ENCODE measurements at regions not wholly inside any gene's neighbourhood (a gene's known extent, or its start where the extent isn't known, plus 50 kb on each side); places are given as distances from the start of the nearest gene placed in this dataset.

- Mint-ChIP-seq H3K9me3 (no peaks in the 10 kb centered on the region), H3K27ac (no peak overlapping the region), H3K4me1 (ENCODE audit: low read depth) (no peaks in the 10 kb centered on the region), H3K4me3 (no peak overlapping the region), H3K27me3 (ENCODE audit: low read depth) (no peaks in the 10 kb centered on the region), H3K36me3 (ENCODE audit: low read depth) (no peaks in the 10 kb centered on the region)
Observed at GRCh38 chr16:59601452-59601851, 867.3 kb upstream of the GOT2 start.

- Mint-ChIP-seq H3K36me3 (ENCODE audit: low read depth) (no peaks in the 10 kb centered on the region), H3K9me3 (no peaks in the 10 kb centered on the region), H3K27me3 (ENCODE audit: low read depth) (no peaks in the 10 kb centered on the region), H3K4me3 (no peak overlapping the region), H3K27ac (no peak overlapping the region), H3K4me1 (ENCODE audit: low read depth) (no peaks in the 10 kb centered on the region)
Observed at GRCh38 chr16:59597269-59597668, 863.2 kb upstream of the GOT2 start.

- Mint-ChIP-seq H3K27ac (no peak overlapping the region), H3K9me3 (no peaks in the 10 kb centered on the region), H3K4me1 (ENCODE audit: low read depth) (no peaks in the 10 kb centered on the region), H3K36me3 (ENCODE audit: low read depth) (no peaks in the 10 kb centered on the region), H3K4me3 (no peak overlapping the region), H3K27me3 (ENCODE audit: low read depth) (no peaks in the 10 kb centered on the region)
Observed at GRCh38 chr16:59596693-59597092, 862.6 kb upstream of the GOT2 start.

GRCh38 chr16:59593194-59593661 is 859.1 kb upstream of the GOT2 start:
- H3K4me1 Mint-ChIP-seq (ENCODE audit: low read depth), result no peaks in the 10 kb centered on the region
- H3K9me3 Mint-ChIP-seq, result no peaks in the 10 kb centered on the region
- no peaks in the 10 kb centered on the region for H3K36me3 Mint-ChIP-seq (ENCODE audit: low read depth)
- H3K27ac Mint-ChIP-seq, result no peak overlapping the region
- no peaks in the 10 kb centered on the region for H3K27me3 Mint-ChIP-seq (ENCODE audit: low read depth)
- H3K4me3 Mint-ChIP-seq, result no peak overlapping the region

GRCh38 chr16:59591480-59591879 is 857.4 kb upstream of the GOT2 start:
- H3K27me3 Mint-ChIP-seq (ENCODE audit: low read depth), result no peaks in the 10 kb centered on the region
- H3K4me3 Mint-ChIP-seq, result no peak overlapping the region
- no peaks in the 10 kb centered on the region for H3K4me1 Mint-ChIP-seq (ENCODE audit: low read depth)
- H3K27ac Mint-ChIP-seq, result no peak overlapping the region
- no peaks in the 10 kb centered on the region for H3K9me3 Mint-ChIP-seq
- H3K36me3 Mint-ChIP-seq (ENCODE audit: low read depth), result no peaks in the 10 kb centered on the region

- H3K27ac Mint-ChIP-seq, result no peak overlapping the region
- H3K9me3 Mint-ChIP-seq, result no peaks in the 10 kb centered on the region
- H3K36me3 Mint-ChIP-seq (ENCODE audit: low read depth), result no peaks in the 10 kb centered on the region
- no peaks in the 10 kb centered on the region for H3K4me1 Mint-ChIP-seq (ENCODE audit: low read depth)
- no peaks in the 10 kb centered on the region for H3K27me3 Mint-ChIP-seq (ENCODE audit: low read depth)
- H3K4me3 Mint-ChIP-seq, result no peak overlapping the region
Observed at GRCh38 chr16:59590845-59591244, 856.7 kb upstream of the GOT2 start.

GRCh38 chr16:59586331-59586730 is 852.2 kb upstream of the GOT2 start:
- no peaks in the 10 kb centered on the region for H3K36me3 Mint-ChIP-seq (ENCODE audit: low read depth)

GRCh38 chr16:59574296-59574695 is 840.2 kb upstream of the GOT2 start:
- H3K9me3 Mint-ChIP-seq, result no peaks in the 10 kb centered on the region
- H3K27me3 Mint-ChIP-seq (ENCODE audit: low read depth), result no peaks in the 10 kb centered on the region
- H3K4me3 Mint-ChIP-seq, result no peak overlapping the region
- H3K36me3 Mint-ChIP-seq (ENCODE audit: low read depth), result no peaks in the 10 kb centered on the region
- no peak overlapping the region for H3K27ac Mint-ChIP-seq
- H3K4me1 Mint-ChIP-seq (ENCODE audit: low read depth), result no peaks in the 10 kb centered on the region

More at GRCh38 chr16:59586331-59586730, 852.2 kb upstream of the GOT2 start:
- Mint-ChIP-seq H3K4me3 (no peak overlapping the region), H3K27ac (no peak overlapping the region), H3K4me1 (ENCODE audit: low read depth) (no peaks in the 10 kb centered on the region), H3K27me3 (ENCODE audit: low read depth) (no peaks in the 10 kb centered on the region), H3K9me3 (peaks cover 3% of the 10 kb centered on the region)

- Mint-ChIP-seq H3K27ac (no peak overlapping the region), H3K4me3 (no peak overlapping the region)
Observed at GRCh38 chr16:59573528-59574271, 839.6 kb upstream of the GOT2 start.

GRCh38 chr16:59567496-59567895 is 833.4 kb upstream of the GOT2 start:
- H3K9me3 Mint-ChIP-seq, result no peaks in the 10 kb centered on the region
- no peaks in the 10 kb centered on the region for H3K4me1 Mint-ChIP-seq (ENCODE audit: low read depth)

More at GRCh38 chr16:59573528-59574271, 839.6 kb upstream of the GOT2 start:
- Mint-ChIP-seq H3K36me3 (ENCODE audit: low read depth) (no peaks in the 10 kb centered on the region), H3K9me3 (no peaks in the 10 kb centered on the region), H3K27me3 (ENCODE audit: low read depth) (no peaks in the 10 kb centered on the region), H3K4me1 (ENCODE audit: low read depth) (no peaks in the 10 kb centered on the region)

GRCh38 chr16:59566446-59566845 is 832.3 kb upstream of the GOT2 start:
- Mint-ChIP-seq H3K27ac (no peak overlapping the region), H3K27me3 (ENCODE audit: low read depth) (no peaks in the 10 kb centered on the region), H3K36me3 (ENCODE audit: low read depth) (no peaks in the 10 kb centered on the region), H3K9me3 (no peaks in the 10 kb centered on the region), H3K4me3 (no peak overlapping the region), H3K4me1 (ENCODE audit: low read depth) (no peaks in the 10 kb centered on the region)

More at GRCh38 chr16:59567496-59567895, 833.4 kb upstream of the GOT2 start:
- H3K27ac Mint-ChIP-seq, result no peak overlapping the region
- no peaks in the 10 kb centered on the region for H3K36me3 Mint-ChIP-seq (ENCODE audit: low read depth)
- H3K27me3 Mint-ChIP-seq (ENCODE audit: low read depth), result no peaks in the 10 kb centered on the region
- no peak overlapping the region for H3K4me3 Mint-ChIP-seq

- no peaks in the 10 kb centered on the region for H3K36me3 Mint-ChIP-seq (ENCODE audit: low read depth)
- H3K4me1 Mint-ChIP-seq (ENCODE audit: low read depth), result no peaks in the 10 kb centered on the region
- H3K9me3 Mint-ChIP-seq, result no peaks in the 10 kb centered on the region
- no peaks in the 10 kb centered on the region for H3K27me3 Mint-ChIP-seq (ENCODE audit: low read depth)
- H3K27ac Mint-ChIP-seq, result no peak overlapping the region
- no peak overlapping the region for H3K4me3 Mint-ChIP-seq
Observed at GRCh38 chr16:59558679-59559078, 824.6 kb upstream of the GOT2 start.

GRCh38 chr16:59552164-59552563 is 818.0 kb upstream of the GOT2 start:
- no peaks in the 10 kb centered on the region for H3K27me3 Mint-ChIP-seq (ENCODE audit: low read depth)
- H3K4me1 Mint-ChIP-seq (ENCODE audit: low read depth), result no peaks in the 10 kb centered on the region
- no peaks in the 10 kb centered on the region for H3K36me3 Mint-ChIP-seq (ENCODE audit: low read depth)
- no peak overlapping the region for H3K4me3 Mint-ChIP-seq
- no peak overlapping the region for H3K27ac Mint-ChIP-seq
- no peaks in the 10 kb centered on the region for H3K9me3 Mint-ChIP-seq

GRCh38 chr16:59545721-59546120 is 811.6 kb upstream of the GOT2 start:
- H3K4me3 Mint-ChIP-seq, result no peak overlapping the region
- H3K36me3 Mint-ChIP-seq (ENCODE audit: low read depth), result no peaks in the 10 kb centered on the region
- peaks cover 3% of the 10 kb centered on the region for H3K9me3 Mint-ChIP-seq
- H3K4me1 Mint-ChIP-seq (ENCODE audit: low read depth), result no peaks in the 10 kb centered on the region
- no peak overlapping the region for H3K27ac Mint-ChIP-seq
- no peaks in the 10 kb centered on the region for H3K27me3 Mint-ChIP-seq (ENCODE audit: low read depth)

GRCh38 chr16:59543641-59544040 is 809.5 kb upstream of the GOT2 start:
- Mint-ChIP-seq H3K4me1 (ENCODE audit: low read depth) (no peaks in the 10 kb centered on the region), H3K27me3 (ENCODE audit: low read depth) (no peaks in the 10 kb centered on the region), H3K36me3 (ENCODE audit: low read depth) (no peaks in the 10 kb centered on the region), H3K27ac (no peak overlapping the region), H3K9me3 (peaks cover 7% of the 10 kb centered on the region), H3K4me3 (no peak overlapping the region)

Data from T-helper 1 cell treated with Interleukin-12 subunit alpha and Interleukin-12 subunit beta and Interleukin-4 antibody, amounts not matched to agents 30 μg/mL and 1 μg/mL, for 36 hours (primary cell).